ENCODE measurements at regions not wholly inside any gene's neighbourhood (a gene's known extent, or its start where the extent isn't known, plus 50 kb on each side); places are given as distances from the start of the nearest gene placed in this dataset.

- TF ChIP-seq EZH2 (optimal IDR thresholded peaks at IDR 0.05; ENCODE audit: low read depth, low read length): no peak
- TF ChIP-seq, protein P1, sequence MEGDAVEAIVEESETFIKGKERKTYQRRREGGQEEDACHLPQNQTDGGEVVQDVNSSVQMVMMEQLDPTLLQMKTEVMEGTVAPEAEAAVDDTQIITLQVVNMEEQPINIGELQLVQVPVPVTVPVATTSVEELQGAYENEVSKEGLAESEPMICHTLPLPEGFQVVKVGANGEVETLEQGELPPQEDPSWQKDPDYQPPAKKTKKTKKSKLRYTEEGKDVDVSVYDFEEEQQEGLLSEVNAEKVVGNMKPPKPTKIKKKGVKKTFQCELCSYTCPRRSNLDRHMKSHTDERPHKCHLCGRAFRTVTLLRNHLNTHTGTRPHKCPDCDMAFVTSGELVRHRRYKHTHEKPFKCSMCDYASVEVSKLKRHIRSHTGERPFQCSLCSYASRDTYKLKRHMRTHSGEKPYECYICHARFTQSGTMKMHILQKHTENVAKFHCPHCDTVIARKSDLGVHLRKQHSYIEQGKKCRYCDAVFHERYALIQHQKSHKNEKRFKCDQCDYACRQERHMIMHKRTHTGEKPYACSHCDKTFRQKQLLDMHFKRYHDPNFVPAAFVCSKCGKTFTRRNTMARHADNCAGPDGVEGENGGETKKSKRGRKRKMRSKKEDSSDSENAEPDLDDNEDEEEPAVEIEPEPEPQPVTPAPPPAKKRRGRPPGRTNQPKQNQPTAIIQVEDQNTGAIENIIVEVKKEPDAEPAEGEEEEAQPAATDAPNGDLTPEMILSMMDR (IDR thresholded peaks at IDR 0.05; ENCODE audit: low read length): no peak
- TF ChIP-seq EZH2phosphoT487 (IDR thresholded peaks at IDR 0.05; ENCODE audit: low read length): no peak
Measured at GRCh38 chr4:15239866-15240265, 188.0 kb upstream of the C1QTNF7 start.
